ENCODE measurements at regions not wholly inside any gene's neighbourhood (a gene's known extent, or its start where the extent isn't known, plus 50 kb on each side); places are given as distances from the start of the nearest gene placed in this dataset.

GRCh38 chr18:45321520-45321919 is 293.8 kb upstream of the SLC14A2 start:
- DNase-seq (ENCODE audit: low read depth, low spot score) = no peak
- ChIA-PET CTCF (no interaction called here), POLR2A (no interaction called here)
- no peak overlapping the region for H3K4me3 ChIP-seq (ENCODE audit: low read depth, low read length)
- no peak for TF ChIP-seq CTCF (IDR thresholded peaks at IDR 0.05; ENCODE audit: insufficient read depth, low read length, missing control alignments)

GRCh38 chr18:45322343-45322742 is 292.9 kb upstream of the SLC14A2 start:
- ChIA-PET CTCF (no interaction called here), POLR2A (no interaction called here)
- no peak for DNase-seq (ENCODE audit: low read depth, low spot score)
- H3K4me3 ChIP-seq (ENCODE audit: low read depth, low read length) = no peak overlapping the region
- TF ChIP-seq CTCF (IDR thresholded peaks at IDR 0.05; ENCODE audit: insufficient read depth, low read length, missing control alignments) = no peak

GRCh38 chr18:45324101-45324494 is 291.2 kb upstream of the SLC14A2 start:
- ChIA-PET POLR2A (no interaction called here), CTCF (no interaction called here)
- no peak for TF ChIP-seq CTCF (IDR thresholded peaks at IDR 0.05; ENCODE audit: insufficient read depth, low read length, missing control alignments)
- DNase-seq (ENCODE audit: low read depth, low spot score) = no peak
- H3K4me3 ChIP-seq (ENCODE audit: low read depth, low read length) = no peak overlapping the region

GRCh38 chr18:45324495-45325113 is 290.7 kb upstream of the SLC14A2 start:
- CTCF ChIA-PET = no interaction called here
- H3K4me3 ChIP-seq (ENCODE audit: low read depth, low read length) = no peak overlapping the region
- TF ChIP-seq CTCF (IDR thresholded peaks at IDR 0.05; ENCODE audit: insufficient read depth, low read length, missing control alignments) = no peak

GRCh38 chr18:45325778-45326177 is 289.5 kb upstream of the SLC14A2 start:
- ChIA-PET POLR2A (no interaction called here), CTCF (no interaction called here)
- H3K4me3 ChIP-seq (ENCODE audit: low read depth, low read length) = no peak overlapping the region
- no peak for DNase-seq (ENCODE audit: low read depth, low spot score)
- no peak for TF ChIP-seq CTCF (IDR thresholded peaks at IDR 0.05; ENCODE audit: insufficient read depth, low read length, missing control alignments)

More at GRCh38 chr18:45324495-45325113, 290.7 kb upstream of the SLC14A2 start:
- POLR2A ChIA-PET = no interaction called here
- DNase-seq (ENCODE audit: low read depth, low spot score) = no peak

GRCh38 chr18:45326505-45326904 is 288.8 kb upstream of the SLC14A2 start:
- TF ChIP-seq CTCF (IDR thresholded peaks at IDR 0.05; ENCODE audit: insufficient read depth, low read length, missing control alignments) = no peak
- ChIA-PET CTCF (interaction anchor here (1.0 kb wide), 1 partner anchor 50 kb away, joined by 3 read pairs; no protein-coding TSS in a partner anchor), POLR2A (no interaction called here)
- no peak for DNase-seq (ENCODE audit: low read depth, low spot score)
- H3K4me3 ChIP-seq (ENCODE audit: low read depth, low read length) = no peak overlapping the region

Data from AG04449 (cell line).